H1 (cell line): ENCODE measurements at regions not wholly inside any gene's neighbourhood (a gene's known extent, or its start where the extent isn't known, plus 50 kb on each side); places are given as distances from the start of the nearest gene placed in this dataset.

Experiments
- CTCF ChIA-PET: fragments of 300-600 bp; sonication (Branson Sonifier 250); formaldehyde crosslinking; loops from one replicate; lab custom pipeline; 2021; ENCODE audit not compliant: partially characterized antibody; lab: Charles Lee
- POLR2A ChIA-PET: fragments of 300-600 bp; sonication (Branson Sonifier 250); formaldehyde crosslinking; loops from one replicate; lab custom pipeline; 2021; ENCODE audit warnings: inconsistent platforms; ENCODE audit not compliant: partially characterized antibody; lab: Charles Lee
- DNase-seq, 2 experiments: peaks; one replicate each; pipeline versions ENCODE4 v3.0.0 to v3.0.0-alpha.2; 2010 to 2022; ENCODE audit warnings: low spot score in 2 of 2, low read depth in 1 of 2, mixed read lengths in 1 of 2
- FAIRE-seq: peaks from 2 replicates; lab custom pipeline; 2011; peaks lifted over from hg19 to GRCh38; lab: Jason Lieb, UNC
- H2AFZ ChIP-seq: 2 replicates; pipeline ENCODE4 v1.8.1; 2012; ENCODE audit warnings: low read length, inconsistent platforms
- H2AK5ac ChIP-seq: 2 replicates; pipeline ENCODE4 v1.6.1; 2013; ENCODE audit warnings: low read depth, low read length
- H2BK120ac ChIP-seq: replicated peaks from 2 replicates; pipeline ENCODE3; 2013; ENCODE audit warnings: low read depth, low read length, inconsistent platforms
- H2BK12ac ChIP-seq: 2 replicates; pipeline ENCODE4 v1.6.1; 2013; ENCODE audit warnings: low read depth, low read length
- H2BK15ac ChIP-seq: 2 replicates; pipeline ENCODE4 v1.6.1; 2013; ENCODE audit warnings: low read length
- H2BK20ac ChIP-seq: 2 replicates; pipeline ENCODE4 v1.6.1; 2013; ENCODE audit warnings: low read length
- H2BK5ac ChIP-seq: 2 replicates; pipeline ENCODE4 v1.6.1; 2013; ENCODE audit warnings: low read depth, low read length
- H3K14ac ChIP-seq: 2 replicates; pipeline ENCODE4 v1.6.1; 2013; ENCODE audit warnings: inconsistent platforms; ENCODE audit not compliant: insufficient read length
- H3K18ac ChIP-seq: 2 replicates; pipeline ENCODE4 v1.6.1; 2013; ENCODE audit warnings: low read length; ENCODE audit errors: extremely low read depth
- H3K23ac ChIP-seq: 2 replicates; pipeline ENCODE4 v1.6.1; 2013; ENCODE audit warnings: inconsistent platforms; ENCODE audit not compliant: insufficient read length
- H3K23me2 ChIP-seq: 2 replicates; pipeline ENCODE4 v1.6.1; 2013; ENCODE audit warnings: low read depth, low read length
- H3K27ac ChIP-seq: 2 replicates; pipeline ENCODE4 v1.6.1; 2011; ENCODE audit warnings: low read depth, low read length, inconsistent platforms
- H3K27me3 ChIP-seq, 4 experiments: replicated peaks in 1 of 4; 1 replicate in 1 of 4; 2 replicates in 3 of 4; pipeline versions ENCODE4 v1.6.1 to v1.8.1; 2011 to 2013; ENCODE audit warnings: low read length in 3 of 4, mild to moderate bottlenecking in 3 of 4, inconsistent platforms in 2 of 4, mixed read lengths in 2 of 4, moderate library complexity in 1 of 4; ENCODE audit not compliant: control insufficient read depth in 3 of 4, insufficient read depth in 3 of 4; ENCODE audit errors: extremely low read depth in 1 of 4
- H3K36me3 ChIP-seq, 4 experiments: 2 replicates each; pipeline versions ENCODE4 v1.6.1 to v1.8.1; 2011 to 2013; ENCODE audit warnings: mild to moderate bottlenecking in 4 of 4, low read length in 3 of 4, moderate library complexity in 2 of 4, control low read depth in 1 of 4, inconsistent platforms in 1 of 4; ENCODE audit not compliant: insufficient read depth in 4 of 4, control insufficient read depth in 2 of 4
- H3K4ac ChIP-seq: replicated peaks from 2 replicates; pipeline ENCODE3; 2013; ENCODE audit warnings: low read length, low read depth, mixed read lengths, inconsistent platforms; ENCODE audit not compliant: insufficient read length
- H3K4me1 ChIP-seq, 4 experiments: replicated peaks in 1 of 4; 1 replicate in 1 of 4; 2 replicates in 3 of 4; pipeline versions ENCODE4 v1.6.1 to v1.8.1; 2011 to 2013; ENCODE audit warnings: low read length in 3 of 4, inconsistent platforms in 2 of 4, mixed read lengths in 1 of 4; ENCODE audit not compliant: insufficient read depth in 4 of 4, control insufficient read depth in 3 of 4
- H3K4me2 ChIP-seq, 2 experiments: 2 replicates each; pipeline versions ENCODE4 v1.6.1 to v1.8.1; 2011 to 2013; ENCODE audit warnings: low read depth in 2 of 2, low read length in 2 of 2, control low read depth in 1 of 2, inconsistent platforms in 1 of 2, mild to moderate bottlenecking in 1 of 2; ENCODE audit not compliant: insufficient read depth in 1 of 2
- H3K4me3 ChIP-seq, 4 experiments: fragments of 200-600, 300-600 bp in 1 of 4; sonication (generic), shearing (Covaris generic), sonication (Bioruptor Twin) in 1 of 4; 2 replicates each; pipeline versions ENCODE4 v1.5.1 to v1.8.1; 2011 to 2016; ENCODE audit warnings: low read length in 4 of 4, low read depth in 3 of 4, control low read depth in 2 of 4, inconsistent platforms in 2 of 4, mild to moderate bottlenecking in 2 of 4, mixed read lengths in 1 of 4, moderate library complexity in 1 of 4; ENCODE audit not compliant: insufficient read depth in 2 of 4; ENCODE audit errors: extremely low read depth in 1 of 4
- H3K56ac ChIP-seq: replicated peaks from 2 replicates; pipeline ENCODE3; 2013; ENCODE audit warnings: low read depth, mild to moderate bottlenecking, mixed read lengths, low read length, inconsistent platforms; ENCODE audit not compliant: insufficient read length
- H3K79me1 ChIP-seq: 2 replicates; pipeline ENCODE4 v1.6.1; 2013; ENCODE audit warnings: low read depth, low read length, control low read depth
- H3K79me2 ChIP-seq, 2 experiments: 2 replicates each; pipeline versions ENCODE4 v1.6.1 to v1.8.1; 2012 to 2013; ENCODE audit warnings: low read length in 2 of 2, mild to moderate bottlenecking in 2 of 2, inconsistent platforms in 1 of 2; ENCODE audit not compliant: insufficient read depth in 2 of 2, control insufficient read depth in 1 of 2
- H3K9ac ChIP-seq, 4 experiments: replicated peaks in 1 of 4; 1 replicate in 1 of 4; 2 replicates in 3 of 4; pipeline versions ENCODE4 v1.6.1 to v1.8.1; 2011 to 2013; ENCODE audit warnings: low read depth in 3 of 4, low read length in 3 of 4, control low read depth in 2 of 4, mild to moderate bottlenecking in 2 of 4, moderate library complexity in 2 of 4, inconsistent platforms in 1 of 4; ENCODE audit errors: extremely low read depth in 1 of 4
- H3K9me3 ChIP-seq, 2 experiments: 2 replicates each; pipeline versions ENCODE4 v1.6.1 to v1.8.1; 2012 to 2013; ENCODE audit warnings: mild to moderate bottlenecking in 2 of 2, moderate library complexity in 2 of 2, control low read depth in 1 of 2, inconsistent platforms in 1 of 2, low read depth in 1 of 2, low read length in 1 of 2, mixed read lengths in 1 of 2; ENCODE audit not compliant: insufficient read depth in 2 of 2
- H4K20me1 ChIP-seq, 2 experiments: replicated peaks in 1 of 2; 2 replicates each; pipeline versions ENCODE3 to v1.8.1; 2011 to 2013; ENCODE audit warnings: inconsistent platforms in 2 of 2, low read length in 2 of 2, mild to moderate bottlenecking in 1 of 2; ENCODE audit not compliant: insufficient read depth in 2 of 2, control insufficient read depth in 1 of 2
- H4K5ac ChIP-seq: 2 replicates; pipeline ENCODE4 v1.6.1; 2013; ENCODE audit warnings: low read length, low read depth, mixed read lengths, inconsistent platforms; ENCODE audit not compliant: insufficient read length
- H4K8ac ChIP-seq: 2 replicates; pipeline ENCODE4 v1.8.0; 2013; ENCODE audit warnings: mild to moderate bottlenecking, moderate library complexity, low read length, inconsistent platforms; ENCODE audit not compliant: insufficient read depth; ENCODE audit errors: extremely low read depth
- H4K91ac ChIP-seq: replicated peaks from 2 replicates; pipeline ENCODE3; 2013; ENCODE audit warnings: low read length, mixed read lengths, inconsistent platforms; ENCODE audit not compliant: insufficient read length
- CEBPB ChIP-seq: IDR thresholded peaks from 2 replicates; pipeline ENCODE4 v1.6.1; 2012; ENCODE audit warnings: low read depth, low read length
- CHD2 ChIP-seq: IDR thresholded peaks from 2 replicates; pipeline ENCODE4 v1.6.1; 2012; ENCODE audit warnings: low read length, improper control_type of control experiment
- CREB1 ChIP-seq: IDR thresholded peaks from 2 replicates; pipeline ENCODE4 v1.6.1; 2012; ENCODE audit warnings: inconsistent platforms
- HDAC6 ChIP-seq: IDR thresholded peaks from one replicate; pipeline ENCODE4 v1.7.1; 2012; ENCODE audit warnings: low read depth, mild to moderate bottlenecking, inconsistent platforms, low read length, moderate library complexity
- TAF7 ChIP-seq: optimal IDR thresholded peaks from 2 replicates; pipeline ENCODE3; 2011; ENCODE audit warnings: low read depth, mild to moderate bottlenecking, inconsistent platforms, low read length, moderate library complexity, borderline replicate concordance
- WGBS, 2 experiments: shearing (Covaris generic) in 1 of 2; methylation state at CpG; one replicate each; pipeline versions ENCODE4 v1.1.6 to v1.1.7; 2013 to 2015; ENCODE audit warnings: low lambda C conversion rate in 2 of 2, mixed read lengths in 2 of 2, inconsistent platforms in 1 of 2, low coverage in 1 of 2, missing lambda C conversion rate in 1 of 2; ENCODE audit not compliant: insufficient replicate concordance in 2 of 2, insufficient coverage in 1 of 2, insufficient read length in 1 of 2; ENCODE audit errors: extremely low coverage in 1 of 2, missing lambda C conversion rate in 1 of 2; 5-methylcytosine and 5-hydroxymethylcytosine counted together

DNA sequence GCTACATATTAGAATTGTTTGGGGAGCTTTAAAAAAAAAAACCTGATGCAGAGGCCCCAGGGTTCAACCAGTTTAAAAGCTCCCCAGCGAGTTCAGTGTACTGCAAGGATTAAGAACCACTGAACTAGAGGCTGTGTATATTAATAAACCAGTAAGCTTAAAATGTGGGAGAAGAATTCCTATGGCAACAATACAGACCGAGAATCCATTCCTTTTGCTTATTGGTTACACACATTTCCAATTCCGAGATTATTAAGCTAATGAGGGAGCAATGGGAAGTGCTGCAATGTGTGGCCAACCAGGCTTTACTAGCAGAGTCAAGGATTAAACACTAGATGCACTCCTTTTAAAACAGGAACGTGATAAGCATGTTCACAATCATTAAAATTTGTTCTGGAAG is 204.4 kb downstream of the TDRD15 start:
- Histone ChIP-seq H2BK20ac (no peak overlapping the region), H3K27ac (no peak overlapping the region), H2AK5ac (no peak overlapping the region), H3K4ac (no peak overlapping the region), H2BK15ac (no peak overlapping the region), H3K18ac (no peak overlapping the region), H3K79me2 (no peaks in the 10 kb centered on the region), H3K4me3 (no peak overlapping the region), H3K23ac (no peak overlapping the region), H3K36me3 (no peaks in the 10 kb centered on the region), H4K91ac (no peak overlapping the region), H3K14ac (no peak overlapping the region), H3K56ac (no peak overlapping the region), H2BK5ac (no peak overlapping the region), H4K5ac (no peak overlapping the region), H2BK120ac (no peak overlapping the region), H3K27me3 (no peaks in the 10 kb centered on the region), H4K20me1 (no peaks in the 10 kb centered on the region), H3K23me2 (no peaks in the 10 kb centered on the region), H3K4me2 (no peak overlapping the region), H3K9ac (no peak overlapping the region), H2AFZ (no peak overlapping the region), H2BK12ac (no peak overlapping the region), H3K79me1 (no peaks in the 10 kb centered on the region), H3K9me3 (no peaks in the 10 kb centered on the region), H4K8ac (no peak overlapping the region), H3K4me1 (peaks cover 0 to 3% (median 0%) of the 10 kb centered on the region in 4 experiments; a peak in 1 of 7 replicates)
- ChIA-PET POLR2A (no interaction called here), CTCF (interaction anchor here (0.6 to 2.3 kb wide), 8 partner anchors 10 to 590 kb away, joined by 3 to 15 read pairs (median 4); no protein-coding TSS in a partner anchor)
- DNase-seq = no peak
- FAIRE-seq = no peak
- WGBS, 2 experiments = 89% methylated on average over 4 of the region's 4 CpGs; no CpG with 5 or more reads in 1 of the 2 experiments
- no peak for TF ChIP-seq TAF7
- no peak for TF ChIP-seq CREB1
- no peak for TF ChIP-seq CHD2
- no peak for TF ChIP-seq CEBPB
- no peak for TF ChIP-seq HDAC6
